GM12865 (cell line): ENCODE measurements at regions not wholly inside any gene's neighbourhood (a gene's known extent, or its start where the extent isn't known, plus 50 kb on each side); places are given as distances from the start of the nearest gene placed in this dataset.
"Not testable (repeated sequence)": the region's sequence is repeated elsewhere in the genome, so short reads cannot be mapped to it uniquely, and the experiment has no call there.

Experiments used
- DNase-seq: peaks from one replicate; pipeline ENCODE4 v3.0.0; 2010; ENCODE audit warnings: low read depth
- H3K4me3 ChIP-seq: 2 replicates; pipeline ENCODE4 v1.5.1; 2011; ENCODE audit warnings: mild to moderate bottlenecking, low read depth, low read length, control low read depth
- CTCF ChIP-seq: IDR thresholded peaks from 2 replicates; pipeline ENCODE4 v1.5.1; 2011; ENCODE audit warnings: low read length, control low read depth, low read depth, inconsistent platforms; ENCODE audit not compliant: insufficient read depth; ENCODE audit errors: missing control alignments

- DNase-seq, result no peak
- H3K4me3 ChIP-seq, result no peak overlapping the region
- TF ChIP-seq CTCF, result no peak
Measured at GRCh38 chr10:58063861-58064480, 203.7 kb downstream of the IPMK start.

GRCh38 chr10:58058683-58059082 is 209.0 kb downstream of the IPMK start:
- not testable (repeated sequence) for DNase-seq, H3K4me3 ChIP-seq

- no peak overlapping the region for H3K4me3 ChIP-seq
- TF ChIP-seq CTCF, result no peak
- DNase-seq, result no peak
Measured at GRCh38 chr10:58054881-58055280, 212.8 kb downstream of the IPMK start.

- no peak overlapping the region for H3K4me3 ChIP-seq
- TF ChIP-seq CTCF, result no peak
- DNase-seq, result no peak
Measured at GRCh38 chr10:58052772-58053171, 214.9 kb downstream of the IPMK start.

- no peak overlapping the region for H3K4me3 ChIP-seq
- no peak for DNase-seq
- no peak for TF ChIP-seq CTCF
Measured at GRCh38 chr10:58050575-58050974, 217.1 kb downstream of the IPMK start.

GRCh38 chr10:58048936-58049335 is 218.8 kb downstream of the IPMK start:
- no peak for TF ChIP-seq CTCF
- no peak for DNase-seq
- no peak overlapping the region for H3K4me3 ChIP-seq

- H3K4me3 ChIP-seq, result no peak overlapping the region
- TF ChIP-seq CTCF, result no peak
- no peak for DNase-seq
Measured at GRCh38 chr10:58044072-58044471, 223.6 kb downstream of the IPMK start.
